ENCODE measurements at regions not wholly inside any gene's neighbourhood (a gene's known extent, or its start where the extent isn't known, plus 50 kb on each side); places are given as distances from the start of the nearest gene placed in this dataset.

- TF ChIP-seq CTCF (IDR thresholded peaks at IDR 0.05; ENCODE audit: low read depth) = no peak
Measured at GRCh38 chr1:106925750-106926149, 130.7 kb upstream of the PRMT6 start.

GRCh38 chr1:106926803-106927582 lies 129.5 kb upstream of the PRMT6 start:
- no peak for TF ChIP-seq CTCF (IDR thresholded peaks at IDR 0.05; ENCODE audit: low read depth)

GRCh38 chr1:106937104-106937503 lies 119.4 kb upstream of the PRMT6 start:
- no peak for TF ChIP-seq CTCF (IDR thresholded peaks at IDR 0.05; ENCODE audit: low read depth)

- TF ChIP-seq CTCF (IDR thresholded peaks at IDR 0.05; ENCODE audit: low read depth) = no peak
Measured at GRCh38 chr1:106944721-106945120, 111.8 kb upstream of the PRMT6 start.

- TF ChIP-seq CTCF (IDR thresholded peaks at IDR 0.05; ENCODE audit: low read depth) = no peak
Measured at GRCh38 chr1:106952776-106953175, 103.7 kb upstream of the PRMT6 start.

- no peak for TF ChIP-seq CTCF (IDR thresholded peaks at IDR 0.05; ENCODE audit: low read depth)
Measured at GRCh38 chr1:106954661-106955229, 101.7 kb upstream of the PRMT6 start.

GRCh38 chr1:106956721-106957120 lies 99.8 kb upstream of the PRMT6 start:
- no peak for TF ChIP-seq CTCF (IDR thresholded peaks at IDR 0.05; ENCODE audit: low read depth)
